ENCODE measurements at regions not wholly inside any gene's neighbourhood (a gene's known extent, or its start where the extent isn't known, plus 50 kb on each side); places are given as distances from the start of the nearest gene placed in this dataset.

- no peak for DNase-seq (ENCODE audit: low read depth in 2 of 2)
These were observed 281.5 kb downstream of the EN1 start for GRCh38 chr2:118565786-118566540.

- DNase-seq (ENCODE audit: low read depth in 2 of 2) = no peak
These were observed 282.1 kb downstream of the EN1 start for GRCh38 chr2:118565301-118565700.

GRCh38 chr2:118562144-118562543 lies 285.3 kb downstream of the EN1 start:
- no peak for DNase-seq (ENCODE audit: low read depth in 2 of 2)

GRCh38 chr2:118558846-118559245 lies 288.6 kb downstream of the EN1 start:
- DNase-seq (ENCODE audit: low read depth in 2 of 2) = no peak

- no peak for DNase-seq (ENCODE audit: low read depth in 2 of 2)
These were observed 289.7 kb downstream of the EN1 start for GRCh38 chr2:118557791-118558190.

GRCh38 chr2:118557016-118557415 lies 290.4 kb downstream of the EN1 start:
- DNase-seq (ENCODE audit: low read depth in 2 of 2) = no peak

GRCh38 chr2:118554616-118555015 lies 292.8 kb downstream of the EN1 start:
- DNase-seq (ENCODE audit: low read depth in 2 of 2) = no peak

- no peak for DNase-seq (ENCODE audit: low read depth in 2 of 2)
These were observed 297.9 kb downstream of the EN1 start for GRCh38 chr2:118549503-118549902.

GRCh38 chr2:118548880-118549488 lies 298.5 kb downstream of the EN1 start:
- no peak for DNase-seq (ENCODE audit: low read depth in 2 of 2)

- no peak for DNase-seq (ENCODE audit: low read depth in 2 of 2)
These were observed 308.2 kb downstream of the EN1 start for GRCh38 chr2:118539290-118539689.

GRCh38 chr2:118536306-118536705 lies 311.1 kb downstream of the EN1 start:
- DNase-seq (ENCODE audit: low read depth in 2 of 2) = no peak

- no peak for DNase-seq (ENCODE audit: low read depth in 2 of 2)
These were observed 311.6 kb downstream of the EN1 start for GRCh38 chr2:118535818-118536212.

- no peak for DNase-seq (ENCODE audit: low read depth in 2 of 2)
These were observed 312.2 kb downstream of the EN1 start for GRCh38 chr2:118535171-118535817.

- DNase-seq (ENCODE audit: low read depth in 2 of 2) = no peak
These were observed 316.5 kb downstream of the EN1 start for GRCh38 chr2:118530976-118531375.

- DNase-seq (ENCODE audit: low read depth in 2 of 2) = no peak
These were observed 317.4 kb downstream of the EN1 start for GRCh38 chr2:118529908-118530599.

GRCh38 chr2:118527571-118527970 lies 319.9 kb downstream of the EN1 start:
- no peak for DNase-seq (ENCODE audit: low read depth in 2 of 2)

GRCh38 chr2:118525346-118525745 lies 322.1 kb downstream of the EN1 start:
- no peak for DNase-seq (ENCODE audit: low read depth in 2 of 2)

GRCh38 chr2:118524911-118525310 lies 322.5 kb downstream of the EN1 start:
- DNase-seq (ENCODE audit: low read depth in 2 of 2) = no peak

- no peak for DNase-seq (ENCODE audit: low read depth in 2 of 2)
These were observed 323.7 kb downstream of the EN1 start for GRCh38 chr2:118523761-118524160.

GRCh38 chr2:118521960-118522359 lies 325.5 kb downstream of the EN1 start:
- no peak for DNase-seq (ENCODE audit: low read depth in 2 of 2)

- no peak for DNase-seq (ENCODE audit: low read depth in 2 of 2)
These were observed 326.2 kb downstream of the EN1 start for GRCh38 chr2:118521272-118521671.

- no peak for DNase-seq (ENCODE audit: low read depth in 2 of 2)
These were observed 327.2 kb downstream of the EN1 start for GRCh38 chr2:118520246-118520645.

GRCh38 chr2:118519511-118519910 lies 327.9 kb downstream of the EN1 start:
- DNase-seq (ENCODE audit: low read depth in 2 of 2) = no peak

All from stimulated activated CD8-positive, alpha-beta memory T cell treated with anti-CD3 and anti-CD28 coated beads, Interleukin-15, amount 100 ng/mL, for 48 hours (primary cell).